IMR-90 (cell line): ENCODE measurements at regions not wholly inside any gene's neighbourhood (a gene's known extent, or its start where the extent isn't known, plus 50 kb on each side); places are given as distances from the start of the nearest gene placed in this dataset.

Experiments
- ATAC-seq: fragments of 200-7000 bp; cut with Tn5 transposase; 2 replicates; pipeline ENCODE4 v1.9.1; 2020; ENCODE audit warnings: low read depth, mild to moderate bottlenecking, moderate library complexity
- BruUV-seq: library from RNA; stranded (reverse); fragments of 400-500 nt; replicated peaks from 2 replicates; lab custom pipeline; 2021; lab: Mats Ljungman, UMichigan
- CTCF ChIA-PET: fragments of 300-600 bp; formaldehyde crosslinking; extraction: SDS; loops from one replicate; lab custom pipeline; 2021; ENCODE audit warnings: antibody characterized with exemption; lab: Yijun Ruan, JAX
- POLR2A ChIA-PET: fragments of 300-600 bp; sonication (Branson Sonifier 250); formaldehyde crosslinking; loops from one replicate; lab custom pipeline; 2022; ENCODE audit warnings: antibody characterized with exemption; ENCODE audit not compliant: unreplicated experiment; lab: Charles Lee
- DNase-seq: peaks from one replicate; pipeline ENCODE4 v3.0.0; 2013
- H2AFZ ChIP-seq: replicated peaks from 2 replicates; pipeline ENCODE3; 2013; ENCODE audit warnings: low read length, mild to moderate bottlenecking; ENCODE audit not compliant: poor library complexity
- H2AK5ac ChIP-seq: 2 replicates; pipeline ENCODE4 v1.6.1; 2013; ENCODE audit warnings: low read depth, low read length, inconsistent platforms
- H2AK9ac ChIP-seq: replicated peaks from 2 replicates; pipeline ENCODE3; 2013; ENCODE audit warnings: mild to moderate bottlenecking, low read depth, low read length, moderate library complexity; ENCODE audit not compliant: poor library complexity
- H2BK120ac ChIP-seq: 2 replicates; pipeline ENCODE4 v1.6.1; 2013; ENCODE audit warnings: low read depth, low read length, inconsistent platforms
- H2BK15ac ChIP-seq: 3 replicates; pipeline ENCODE4 v1.6.1; 2013; ENCODE audit warnings: low read depth, low read length, inconsistent platforms
- H2BK20ac ChIP-seq: 2 replicates; pipeline ENCODE4 v1.6.1; 2013; ENCODE audit warnings: low read depth, mild to moderate bottlenecking, inconsistent platforms, low read length, moderate library complexity
- H2BK5ac ChIP-seq: 2 replicates; pipeline ENCODE4 v1.6.1; 2013; ENCODE audit warnings: mild to moderate bottlenecking, low read depth, low read length, inconsistent platforms; ENCODE audit not compliant: poor library complexity, severe bottlenecking
- H3K14ac ChIP-seq: replicated peaks from 2 replicates; pipeline ENCODE4 v1.6.1; 2013; ENCODE audit warnings: low read depth, low read length, inconsistent platforms
- H3K18ac ChIP-seq: 2 replicates; pipeline ENCODE4 v1.6.1; 2013; ENCODE audit warnings: low read depth, low read length, control low read depth
- H3K23ac ChIP-seq: 2 replicates; pipeline ENCODE4 v1.6.1; 2013; ENCODE audit warnings: low read depth, low read length, inconsistent platforms
- H3K27ac ChIP-seq: 2 replicates; pipeline ENCODE4 v1.5.1; 2013; ENCODE audit warnings: mild to moderate bottlenecking, control low read depth, low read length; ENCODE audit not compliant: insufficient read depth
- H3K27me3 ChIP-seq: 2 replicates; pipeline ENCODE4 v1.6.1; 2013; ENCODE audit warnings: low read length; ENCODE audit not compliant: control insufficient read depth, insufficient read depth
- H3K36me3 ChIP-seq: 2 replicates; pipeline ENCODE4 v1.6.1; 2013; ENCODE audit warnings: low read length, mixed read lengths; ENCODE audit not compliant: control insufficient read depth, insufficient read depth
- H3K4ac ChIP-seq: 2 replicates; pipeline ENCODE4 v1.6.1; 2013; ENCODE audit warnings: low read depth, low read length, inconsistent platforms
- H3K4me1 ChIP-seq: 2 replicates; pipeline ENCODE4 v1.6.1; 2013; ENCODE audit warnings: low read length, mixed read lengths; ENCODE audit not compliant: control insufficient read depth, insufficient read depth
- H3K4me2 ChIP-seq: 2 replicates; pipeline ENCODE4 v1.6.1; 2013; ENCODE audit warnings: low read depth, mild to moderate bottlenecking, control low read depth, low read length, moderate library complexity
- H3K4me3 ChIP-seq: 2 replicates; pipeline ENCODE4 v1.5.1; 2013; ENCODE audit warnings: low read depth, mild to moderate bottlenecking, control low read depth, low read length, moderate library complexity; ENCODE audit not compliant: insufficient read depth
- H3K56ac ChIP-seq: 2 replicates; pipeline ENCODE4 v1.6.1; 2013; ENCODE audit warnings: low read length, inconsistent platforms; ENCODE audit not compliant: insufficient read depth; ENCODE audit errors: extremely low read depth
- H3K79me1 ChIP-seq, 2 experiments: 2 replicates each; pipeline ENCODE4 v1.6.1; 2013; ENCODE audit warnings: low read length in 2 of 2, inconsistent platforms in 1 of 2, low read depth in 1 of 2
- H3K9ac ChIP-seq: 2 replicates; pipeline ENCODE4 v1.6.1; 2013; ENCODE audit warnings: low read depth, low read length, control low read depth
- H3K9me1 ChIP-seq: 2 replicates; pipeline ENCODE4 v1.6.1; 2013; ENCODE audit warnings: low read length, inconsistent platforms; ENCODE audit not compliant: insufficient read depth
- H3K9me3 ChIP-seq: 2 replicates; pipeline ENCODE4 v1.6.1; 2013; ENCODE audit warnings: low read length; ENCODE audit not compliant: control insufficient read depth, insufficient read depth
- H4K20me1 ChIP-seq: 2 replicates; pipeline ENCODE4 v1.6.1; 2013; ENCODE audit warnings: low read length, inconsistent platforms; ENCODE audit not compliant: insufficient read depth
- H4K5ac ChIP-seq: 2 replicates; pipeline ENCODE4 v1.6.1; 2013; ENCODE audit warnings: mild to moderate bottlenecking, low read depth, low read length, control low read depth
- H4K8ac ChIP-seq, 2 experiments: 2 replicates each; pipeline ENCODE4 v1.6.1; 2013; ENCODE audit warnings: low read depth in 2 of 2, low read length in 2 of 2, control low read depth in 1 of 2, inconsistent platforms in 1 of 2
- H4K91ac ChIP-seq: 2 replicates; pipeline ENCODE4 v1.6.1; 2013; ENCODE audit warnings: low read depth, low read length, inconsistent platforms; ENCODE audit not compliant: insufficient read depth
- BHLHE40 ChIP-seq: fragments of 150-350 bp; IDR thresholded peaks from 2 replicates; pipeline ENCODE4 v1.6.1; 2016; ENCODE audit warnings: mild to moderate bottlenecking, low read depth, low read length
- CEBPB ChIP-seq: IDR thresholded peaks from 2 replicates; pipeline ENCODE4 v1.6.1; 2012; ENCODE audit warnings: low read depth, low read length, improper control_type of control experiment
- CHD1 ChIP-seq: IDR thresholded peaks from 2 replicates; pipeline ENCODE4 v1.6.1; 2012; ENCODE audit warnings: low read depth, low read length, improper control_type of control experiment
- FOS ChIP-seq: fragments of 150-350 bp; IDR thresholded peaks from 2 replicates; pipeline ENCODE4 v1.6.1; 2016; ENCODE audit warnings: low read depth, low read length
- MAFK ChIP-seq: IDR thresholded peaks from 2 replicates; pipeline ENCODE4 v1.6.1; 2012; ENCODE audit warnings: low read depth, low read length, improper control_type of control experiment
- MAZ ChIP-seq: IDR thresholded peaks from 2 replicates; pipeline ENCODE4 v1.6.1; 2012; ENCODE audit warnings: low read depth, mild to moderate bottlenecking, low read length, improper control_type of control experiment, moderate library complexity, borderline replicate concordance
- MXI1 ChIP-seq: IDR thresholded peaks from 2 replicates; pipeline ENCODE4 v1.6.1; 2012; ENCODE audit warnings: low read depth, mild to moderate bottlenecking, low read length, moderate library complexity, borderline replicate concordance
- NFE2L2 ChIP-seq: fragments of 150-350 bp; IDR thresholded peaks from 2 replicates; pipeline ENCODE4 v1.6.1; 2016; ENCODE audit warnings: low read depth, mild to moderate bottlenecking, low read length
- POLR2A ChIP-seq: IDR thresholded peaks from 2 replicates; pipeline ENCODE4 v1.6.1; 2012; ENCODE audit warnings: mild to moderate bottlenecking, low read depth, low read length
- RAD21 ChIP-seq: IDR thresholded peaks from 2 replicates; pipeline ENCODE4 v1.6.1; 2012; ENCODE audit warnings: low read length, improper control_type of control experiment
- RCOR1 ChIP-seq: IDR thresholded peaks from 2 replicates; pipeline ENCODE4 v1.6.1; 2012; ENCODE audit warnings: mild to moderate bottlenecking, low read length, improper control_type of control experiment; ENCODE audit not compliant: insufficient replicate concordance
- RFX5 ChIP-seq: IDR thresholded peaks from 2 replicates; pipeline ENCODE4 v1.8.0; 2012; ENCODE audit warnings: low read depth, mild to moderate bottlenecking, low read length, moderate library complexity
- SMC3 ChIP-seq: fragments of 150-350 bp; IDR thresholded peaks from 2 replicates; pipeline ENCODE4 v1.6.1; 2016; ENCODE audit warnings: low read depth, mild to moderate bottlenecking, antibody characterized with exemption, low read length, moderate library complexity
- WGBS, 2 experiments: methylation state at CpG; one replicate each; pipeline versions ENCODE4 v1.1.5 to v1.1.7; 2013; ENCODE audit warnings: missing lambda C conversion rate in 2 of 2; ENCODE audit not compliant: insufficient read length in 1 of 2; ENCODE audit errors: extremely low coverage in 2 of 2; 5-methylcytosine and 5-hydroxymethylcytosine counted together
- dilution Hi-C: fragments of 300-500 bp; cut with HindIII; formaldehyde crosslinking; loops from one replicate; pipeline ENCODE4 v1.14.3; 2018; ENCODE audit warnings: low sequenced_read_pairs; ENCODE audit not compliant: unreplicated experiment
- in situ Hi-C: fragments of 300-500 bp; cut with MboI; formaldehyde crosslinking; loops from 3 replicates; pipeline ENCODE4 v1.14.3; 2019; ENCODE audit warnings: low sequenced_read_pairs, inconsistent platforms, mixed read lengths
- intact Hi-C: fragments of 100-400 bp; cut with micrococcal nuclease; formaldehyde crosslinking; loops from 2 replicates; pipeline ENCODE4 v1.10.0; 2022
- TF ChIP-seq, protein P1 (sequence below): conservative IDR thresholded peaks from 2 replicates; pipeline ENCODE4 v1.5.1; 2012; ENCODE audit warnings: mild to moderate bottlenecking, low read depth, low read length, improper control_type of control experiment
- TF ChIP-seq, protein P2 (sequence below): fragments of 150-350 bp; IDR thresholded peaks from 2 replicates; pipeline ENCODE4 v1.6.1; 2017; ENCODE audit warnings: mild to moderate bottlenecking, antibody characterized with exemption, low read length, low read depth
- TF ChIP-seq, protein P3 (sequence below): fragments of 150-350 bp; IDR thresholded peaks from 2 replicates; pipeline ENCODE4 v1.6.1; 2016; ENCODE audit warnings: low read depth, mild to moderate bottlenecking, low read length, moderate library complexity, borderline replicate concordance

DNA sequence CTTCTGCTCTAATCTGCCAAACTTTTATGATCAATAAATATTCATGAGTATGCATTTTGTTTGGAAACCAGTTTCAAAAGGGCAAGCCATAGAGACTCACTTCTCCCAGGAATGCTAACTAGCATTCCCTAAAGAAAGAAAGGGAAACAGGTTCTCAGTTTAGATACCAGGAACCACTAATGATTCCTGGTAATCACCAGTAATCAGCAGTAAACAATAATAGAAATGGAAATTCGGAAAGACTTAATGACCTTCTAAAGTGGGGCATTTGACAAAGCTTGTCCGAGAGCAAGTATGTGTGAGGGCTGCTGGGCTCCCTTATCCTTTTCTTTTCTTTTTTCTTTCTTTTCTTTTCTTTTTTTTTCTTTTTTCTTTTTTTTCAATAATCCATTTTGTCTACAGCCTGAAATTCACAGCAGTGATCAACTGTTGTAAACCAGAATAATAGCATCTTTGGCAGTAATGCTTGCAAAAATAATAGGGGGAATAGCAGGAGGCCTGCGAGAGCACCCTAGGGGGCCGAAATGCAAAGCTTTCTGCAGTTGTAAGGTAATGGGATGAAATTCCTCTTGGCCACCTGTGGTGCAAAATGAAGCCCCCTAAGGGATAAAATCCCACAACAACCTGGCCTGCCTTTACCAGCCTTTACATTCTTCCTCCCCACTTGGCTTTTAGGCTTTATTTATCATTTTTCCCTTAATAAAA is 253.2 kb downstream of the ZPLD1 start:
- intact Hi-C loops = no loop called here
- H3K56ac ChIP-seq = no peak overlapping the region
- BruUV-seq = no TSS peak
- POLR2A ChIA-PET = no interaction called here
- H3K9ac ChIP-seq = no peak overlapping the region
- WGBS, 2 experiments = no CpG with 5 or more reads among the region's 4 CpGs
- no peak overlapping the region for H3K14ac ChIP-seq
- no peak for ATAC-seq
- H3K18ac ChIP-seq = no peak overlapping the region
- dilution Hi-C loops = no loop called here
- H2BK15ac ChIP-seq = no peak overlapping the region
- H4K91ac ChIP-seq = no peak overlapping the region
- H3K9me3 ChIP-seq = no peaks in the 10 kb centered on the region
- no peaks in the 10 kb centered on the region for H4K20me1 ChIP-seq
- in situ Hi-C loops = no loop called here
- H3K36me3 ChIP-seq = no peaks in the 10 kb centered on the region
- H2AFZ ChIP-seq = no peak overlapping the region
- no peak overlapping the region for H2AK5ac ChIP-seq
- no peaks in the 10 kb centered on the region for H3K4me1 ChIP-seq
- no peak overlapping the region for H3K27ac ChIP-seq
- no peaks in the 10 kb centered on the region for H3K27me3 ChIP-seq
- no peak overlapping the region for H2AK9ac ChIP-seq
- H3K4me3 ChIP-seq = no peak overlapping the region
- H3K4me2 ChIP-seq = no peak overlapping the region
- no peak overlapping the region for H2BK5ac ChIP-seq
- no peaks in the 10 kb centered on the region for H3K9me1 ChIP-seq
- no peaks in the 10 kb centered on the region for H3K79me1 ChIP-seq
- no peak for DNase-seq
- TF ChIP-seq MAZ (no peak), MXI1 (no peak), RAD21 (no peak), NFE2L2 (no peak), MAFK (no peak), SMC3 (no peak), CHD1 (no peak), CEBPB (no peak), POLR2A (no peak), RCOR1 (no peak), BHLHE40 (no peak), FOS (no peak), RFX5 (no peak)
- TF ChIP-seq, protein P1, sequence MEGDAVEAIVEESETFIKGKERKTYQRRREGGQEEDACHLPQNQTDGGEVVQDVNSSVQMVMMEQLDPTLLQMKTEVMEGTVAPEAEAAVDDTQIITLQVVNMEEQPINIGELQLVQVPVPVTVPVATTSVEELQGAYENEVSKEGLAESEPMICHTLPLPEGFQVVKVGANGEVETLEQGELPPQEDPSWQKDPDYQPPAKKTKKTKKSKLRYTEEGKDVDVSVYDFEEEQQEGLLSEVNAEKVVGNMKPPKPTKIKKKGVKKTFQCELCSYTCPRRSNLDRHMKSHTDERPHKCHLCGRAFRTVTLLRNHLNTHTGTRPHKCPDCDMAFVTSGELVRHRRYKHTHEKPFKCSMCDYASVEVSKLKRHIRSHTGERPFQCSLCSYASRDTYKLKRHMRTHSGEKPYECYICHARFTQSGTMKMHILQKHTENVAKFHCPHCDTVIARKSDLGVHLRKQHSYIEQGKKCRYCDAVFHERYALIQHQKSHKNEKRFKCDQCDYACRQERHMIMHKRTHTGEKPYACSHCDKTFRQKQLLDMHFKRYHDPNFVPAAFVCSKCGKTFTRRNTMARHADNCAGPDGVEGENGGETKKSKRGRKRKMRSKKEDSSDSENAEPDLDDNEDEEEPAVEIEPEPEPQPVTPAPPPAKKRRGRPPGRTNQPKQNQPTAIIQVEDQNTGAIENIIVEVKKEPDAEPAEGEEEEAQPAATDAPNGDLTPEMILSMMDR = no peak
- TF ChIP-seq, protein P2, sequence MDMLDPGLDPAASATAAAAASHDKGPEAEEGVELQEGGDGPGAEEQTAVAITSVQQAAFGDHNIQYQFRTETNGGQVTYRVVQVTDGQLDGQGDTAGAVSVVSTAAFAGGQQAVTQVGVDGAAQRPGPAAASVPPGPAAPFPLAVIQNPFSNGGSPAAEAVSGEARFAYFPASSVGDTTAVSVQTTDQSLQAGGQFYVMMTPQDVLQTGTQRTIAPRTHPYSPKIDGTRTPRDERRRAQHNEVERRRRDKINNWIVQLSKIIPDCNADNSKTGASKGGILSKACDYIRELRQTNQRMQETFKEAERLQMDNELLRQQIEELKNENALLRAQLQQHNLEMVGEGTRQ = no peak
- TF ChIP-seq, protein P3, sequence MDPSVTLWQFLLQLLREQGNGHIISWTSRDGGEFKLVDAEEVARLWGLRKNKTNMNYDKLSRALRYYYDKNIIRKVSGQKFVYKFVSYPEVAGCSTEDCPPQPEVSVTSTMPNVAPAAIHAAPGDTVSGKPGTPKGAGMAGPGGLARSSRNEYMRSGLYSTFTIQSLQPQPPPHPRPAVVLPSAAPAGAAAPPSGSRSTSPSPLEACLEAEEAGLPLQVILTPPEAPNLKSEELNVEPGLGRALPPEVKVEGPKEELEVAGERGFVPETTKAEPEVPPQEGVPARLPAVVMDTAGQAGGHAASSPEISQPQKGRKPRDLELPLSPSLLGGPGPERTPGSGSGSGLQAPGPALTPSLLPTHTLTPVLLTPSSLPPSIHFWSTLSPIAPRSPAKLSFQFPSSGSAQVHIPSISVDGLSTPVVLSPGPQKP = no peak
- CTCF ChIA-PET = interaction anchor here (2.5 kb wide), 1 partner anchor 14 kb away, joined by 15 read pairs; no protein-coding TSS in a partner anchor
- no peak overlapping the region for H2BK20ac ChIP-seq
- no peak overlapping the region for H4K5ac ChIP-seq
- H3K4ac ChIP-seq = no peak overlapping the region
- H3K23ac ChIP-seq = no peak overlapping the region
- H2BK120ac ChIP-seq = no peak overlapping the region
- no peak overlapping the region for H4K8ac ChIP-seq
